GM23338 (cell line): ENCODE measurements at regions not wholly inside any gene's neighbourhood (a gene's known extent, or its start where the extent isn't known, plus 50 kb on each side); places are given as distances from the start of the nearest gene placed in this dataset.

Source experiments
- CREB1 ChIP-seq: fragments of 250-450 bp; sonication (Bioruptor Pico); IDR thresholded peaks from 2 replicates; pipeline ENCODE4 v1.5.0; 2020; ENCODE audit warnings: low read depth, mild to moderate bottlenecking, moderate library complexity
- CTCF ChIP-seq, 2 experiments: fragments of 200-600 bp in 1 of 2; sonication (generic) in 1 of 2; conservative IDR thresholded peaks; 2 replicates each; pipeline versions ENCODE4 v1.5.1 to v1.6.1; 2016 to 2017; ENCODE audit warnings: antibody characterized with exemption in 2 of 2, low read depth in 2 of 2, mild to moderate bottlenecking in 2 of 2, moderate library complexity in 1 of 2
- ETS1 ChIP-seq: IDR thresholded peaks from 2 replicates; pipeline ENCODE4 v1.6.1; 2016; ENCODE audit warnings: antibody characterized with exemption
- EZH2 ChIP-seq: fragments of 200-600 bp; sonication (generic); IDR thresholded peaks from one replicate; pipeline ENCODE4 v1.8.0; 2017; ENCODE audit warnings: antibody characterized with exemption, mild to moderate bottlenecking, low read depth; ENCODE audit not compliant: unreplicated experiment
- EZH2phosphoT487 ChIP-seq: fragments of 200-600 bp; sonication (generic); IDR thresholded peaks from one replicate; pipeline ENCODE4 v1.8.1; 2018; ENCODE audit warnings: antibody characterized with exemption; ENCODE audit not compliant: unreplicated experiment
- JUNB ChIP-seq: IDR thresholded peaks from one replicate; pipeline ENCODE4 v1.6.1; 2016; ENCODE audit warnings: antibody characterized with exemption; ENCODE audit not compliant: unreplicated experiment
- POLR2AphosphoS5 ChIP-seq: IDR thresholded peaks from 2 replicates; pipeline ENCODE4 v1.6.1; 2016; ENCODE audit warnings: antibody characterized with exemption, low read depth
- REST ChIP-seq: IDR thresholded peaks from one replicate; pipeline ENCODE4 v1.6.1; 2018; ENCODE audit warnings: antibody characterized with exemption; ENCODE audit not compliant: unreplicated experiment

DNA sequence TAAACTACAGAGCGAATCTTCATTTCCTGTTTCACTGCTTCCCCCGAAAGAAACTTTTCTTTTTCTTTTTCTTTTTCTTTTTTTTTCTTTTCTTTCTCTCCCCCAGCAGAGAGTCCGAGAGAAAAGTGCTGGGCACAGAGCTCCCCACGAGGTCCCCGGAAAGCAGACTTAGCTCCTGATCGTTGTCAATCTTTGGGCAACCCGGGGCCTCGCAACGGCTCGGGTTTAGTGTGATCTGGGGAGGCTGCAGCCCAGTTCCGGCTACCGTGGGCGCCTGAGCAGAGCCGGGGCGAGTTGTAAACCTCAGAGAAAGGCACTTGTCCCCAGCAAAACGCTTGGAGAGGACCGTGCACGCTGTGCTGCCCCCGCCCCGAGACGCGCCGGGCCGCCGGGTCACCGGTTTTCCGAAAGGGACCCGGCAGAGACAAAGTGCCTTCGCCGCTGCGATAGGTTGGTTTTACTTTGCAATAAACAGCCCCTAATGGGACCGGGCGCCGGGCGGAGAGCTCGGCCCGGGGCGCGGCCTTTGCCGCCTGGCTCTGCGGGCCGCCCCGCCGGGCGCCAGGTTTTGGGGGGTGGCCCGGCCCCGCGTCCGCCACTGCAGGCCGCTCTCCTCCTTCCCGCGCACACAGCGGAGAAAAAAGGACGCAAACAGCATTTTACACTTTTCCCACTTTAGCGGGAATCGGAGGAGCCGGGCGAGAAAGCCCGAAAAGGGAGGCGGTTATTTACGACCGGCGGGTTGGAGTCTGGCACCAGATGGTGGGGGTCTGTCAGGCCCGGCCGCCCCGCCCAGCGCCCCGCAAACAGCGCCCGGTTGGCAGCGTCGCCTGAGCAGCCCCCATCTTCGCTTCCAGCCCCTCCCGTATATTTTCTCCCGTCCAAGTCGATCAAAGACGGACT lies 136.0 kb downstream of the INSIG2 start:
- TF ChIP-seq JUNB = no peak
- TF ChIP-seq CREB1 (CRISPR knock-in tag) = no peak
- no peak for TF ChIP-seq CTCF (conservative IDR thresholded peaks at IDR 0.05; ENCODE audit: low read depth in 2 of 2)
- no peak for TF ChIP-seq POLR2AphosphoS5
- no peak for TF ChIP-seq EZH2phosphoT487
- TF ChIP-seq EZH2 = peak; percentile 36
- no peak for TF ChIP-seq REST
- no peak for TF ChIP-seq ETS1
